Trophoblast cell (in vitro differentiated cells and primary cell): ENCODE measurements at regions not wholly inside any gene's neighbourhood (a gene's known extent, or its start where the extent isn't known, plus 50 kb on each side); places are given as distances from the start of the nearest gene placed in this dataset.

Experiments used
- DNase-seq, 2 donors: peaks; one replicate each; pipeline ENCODE4 v3.0.0-alpha.2; 2016
- H2AFZ ChIP-seq: 2 replicates; pipeline ENCODE4 v1.6.1; 2013; ENCODE audit warnings: low read length, moderate library complexity, mild to moderate bottlenecking; ENCODE audit not compliant: insufficient read depth, poor library complexity
- H2AK5ac ChIP-seq: 2 replicates; pipeline ENCODE4 v1.6.1; 2013; ENCODE audit warnings: mild to moderate bottlenecking, low read length
- H2BK120ac ChIP-seq: 2 replicates; pipeline ENCODE4 v1.6.1; 2013; ENCODE audit warnings: low read length, mild to moderate bottlenecking, moderate library complexity; ENCODE audit not compliant: insufficient read depth, poor library complexity
- H2BK12ac ChIP-seq: 2 replicates; pipeline ENCODE4 v1.6.1; 2013; ENCODE audit warnings: mild to moderate bottlenecking, low read length, moderate library complexity
- H2BK5ac ChIP-seq: 2 replicates; pipeline ENCODE4 v1.6.1; 2013; ENCODE audit warnings: low read length, low read depth, moderate library complexity, mild to moderate bottlenecking; ENCODE audit not compliant: poor library complexity
- H3K14ac ChIP-seq: 2 replicates; pipeline ENCODE4 v1.6.1; 2013; ENCODE audit warnings: mild to moderate bottlenecking, low read length
- H3K18ac ChIP-seq: 2 replicates; pipeline ENCODE4 v1.6.1; 2013; ENCODE audit warnings: mild to moderate bottlenecking, low read length
- H3K23ac ChIP-seq: 2 replicates; pipeline ENCODE4 v1.6.1; 2013; ENCODE audit warnings: low read length
- H3K27ac ChIP-seq: 2 replicates; pipeline ENCODE4 v1.5.1; 2013; ENCODE audit warnings: low read depth, mild to moderate bottlenecking, inconsistent platforms, low read length, moderate library complexity
- H3K27me3 ChIP-seq: 2 replicates; pipeline ENCODE4 v1.6.1; 2013; ENCODE audit warnings: inconsistent platforms, mild to moderate bottlenecking, low read length, moderate library complexity; ENCODE audit not compliant: insufficient read depth
- H3K36me3 ChIP-seq, 2 experiments: 1 replicate in 1 of 2; 2 replicates in 1 of 2; pipeline ENCODE4 v1.6.1; 2013; ENCODE audit warnings: low read length in 2 of 2, mild to moderate bottlenecking in 2 of 2, moderate library complexity in 1 of 2; ENCODE audit not compliant: insufficient read depth in 2 of 2, control insufficient read depth in 1 of 2
- H3K4ac ChIP-seq: 2 replicates; pipeline ENCODE4 v1.6.1; 2013; ENCODE audit warnings: low read depth, mild to moderate bottlenecking, low read length, moderate library complexity
- H3K4me1 ChIP-seq, 2 experiments: 1 replicate in 1 of 2; 2 replicates in 1 of 2; pipeline ENCODE4 v1.6.1; 2013; ENCODE audit warnings: low read length in 2 of 2, mild to moderate bottlenecking in 2 of 2, moderate library complexity in 1 of 2; ENCODE audit not compliant: insufficient read depth in 2 of 2, control insufficient read depth in 1 of 2
- H3K4me2 ChIP-seq: 2 replicates; pipeline ENCODE4 v1.6.1; 2013; ENCODE audit warnings: inconsistent platforms, mild to moderate bottlenecking, low read length, moderate library complexity
- H3K4me3 ChIP-seq: 2 replicates; pipeline ENCODE4 v1.5.1; 2013; ENCODE audit warnings: mild to moderate bottlenecking, low read depth, low read length, inconsistent platforms
- H3K79me1 ChIP-seq: one replicate; pipeline ENCODE4 v1.6.1; 2013; ENCODE audit warnings: low read length
- H3K79me2 ChIP-seq: 2 replicates; pipeline ENCODE4 v1.6.1; 2013; ENCODE audit warnings: low read length, mild to moderate bottlenecking; ENCODE audit not compliant: control insufficient read depth, insufficient read depth, poor library complexity
- H3K9ac ChIP-seq: 2 replicates; pipeline ENCODE4 v1.6.1; 2013; ENCODE audit warnings: mild to moderate bottlenecking, low read length
- H3K9me3 ChIP-seq: 2 replicates; pipeline ENCODE4 v1.6.1; 2013; ENCODE audit warnings: low read depth, mild to moderate bottlenecking, control low read depth, inconsistent platforms, low read length; ENCODE audit not compliant: insufficient read depth
- H4K12ac ChIP-seq: 2 replicates; pipeline ENCODE4 v1.6.1; 2013; ENCODE audit warnings: low read depth, mild to moderate bottlenecking, low read length, moderate library complexity
- H4K8ac ChIP-seq: 2 replicates; pipeline ENCODE4 v1.6.1; 2013; ENCODE audit warnings: low read depth, mild to moderate bottlenecking, low read length, moderate library complexity
- H4K91ac ChIP-seq: one replicate; pipeline ENCODE4 v1.6.1; 2013; ENCODE audit warnings: low read depth, mild to moderate bottlenecking, low read length, moderate library complexity
- WGBS: extraction: QIAGEN DNeasy Blood & Tissue Kit; methylation state at CpG from one replicate; pipeline ENCODE4 v1.1.7; 2013; ENCODE audit warnings: missing lambda C conversion rate; ENCODE audit not compliant: insufficient read length, insufficient coverage; ENCODE audit errors: extremely low coverage; 5-methylcytosine and 5-hydroxymethylcytosine counted together

DNA sequence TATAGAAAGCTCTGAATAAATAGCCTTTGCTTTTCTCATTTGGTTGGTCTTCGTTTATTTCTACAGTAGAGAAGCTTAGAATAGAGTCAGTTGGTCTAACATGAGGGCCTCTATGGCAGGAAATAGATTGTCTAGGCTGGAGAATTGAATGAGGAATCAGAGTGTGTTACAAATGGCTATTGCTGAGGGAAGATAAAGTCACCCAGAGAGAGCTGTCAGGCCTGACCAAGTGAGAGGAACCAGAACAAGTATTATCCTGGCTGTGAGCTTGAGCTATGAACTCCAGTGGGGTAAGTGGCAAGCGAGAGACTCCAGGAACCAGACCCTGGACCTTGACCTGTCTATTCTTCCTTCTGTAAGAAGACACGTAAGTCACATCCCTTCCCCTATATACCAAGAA, 353.1 kb downstream of the CD83 start:
- Histone ChIP-seq H3K27me3 (peaks cover 3% of the 10 kb centered on the region), H3K4me1 (no peaks in the 10 kb centered on the region), H3K4ac (no peak overlapping the region), H3K9ac (no peak overlapping the region), H3K14ac (no peak overlapping the region), H3K9me3 (peaks cover 3% of the 10 kb centered on the region), H3K27ac (no peak overlapping the region), H4K91ac (no peak overlapping the region), H3K79me1 (no peaks in the 10 kb centered on the region), H3K36me3 (no peaks in the 10 kb centered on the region), H3K18ac (no peak overlapping the region), H2AK5ac (no peak overlapping the region), H2BK12ac (no peak overlapping the region), H3K4me3 (no peak overlapping the region), H4K12ac (no peak overlapping the region), H2AFZ (no peak overlapping the region), H3K4me2 (no peak overlapping the region), H3K79me2 (no peaks in the 10 kb centered on the region), H3K23ac (no peak overlapping the region), H2BK5ac (no peak overlapping the region), H2BK120ac (no peak overlapping the region), H4K8ac (no peak overlapping the region)
- WGBS = no CpG with 5 or more reads among the region's 3 CpGs
- no peak for DNase-seq

DNA sequence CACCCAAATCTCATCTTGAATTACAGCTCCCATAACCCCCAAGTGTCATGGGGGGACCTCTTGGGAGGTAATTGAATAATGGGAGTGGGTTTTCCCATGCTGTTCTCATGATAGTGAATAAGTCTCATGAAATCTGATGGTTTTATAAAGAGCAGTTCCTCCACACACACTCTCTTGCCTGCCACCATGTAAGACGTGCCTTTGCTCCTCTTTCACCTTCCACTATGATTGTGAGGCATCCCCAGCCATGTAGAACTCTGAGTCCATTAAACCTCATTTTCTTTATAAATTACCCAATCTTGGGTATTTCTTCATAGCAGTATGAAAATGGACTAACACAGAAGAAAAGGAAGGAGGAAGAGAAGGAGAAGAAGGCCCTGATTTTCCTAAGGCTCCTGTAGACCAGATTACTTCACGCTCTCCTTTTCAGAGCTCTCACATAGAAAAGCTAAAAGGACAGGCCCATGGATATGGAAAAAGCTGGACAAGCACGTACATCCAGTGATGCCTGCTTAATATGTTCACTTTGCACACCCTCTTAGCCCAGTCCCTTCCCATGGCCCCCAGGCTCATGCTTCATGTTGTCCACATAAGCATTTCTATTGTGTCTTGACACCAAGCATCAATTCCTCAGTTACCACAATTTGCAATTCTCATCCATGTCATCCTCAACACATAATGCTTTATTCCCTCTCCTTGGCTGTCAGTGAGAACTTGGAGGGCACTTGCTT, 354.8 kb downstream of the CD83 start:
- no peak overlapping the region for H2BK120ac ChIP-seq
- no peak overlapping the region for H4K8ac ChIP-seq
- peaks cover 3% of the 10 kb centered on the region for H3K27me3 ChIP-seq
- no peak overlapping the region for H3K9ac ChIP-seq
- no peaks in the 10 kb centered on the region for H3K4me1 ChIP-seq
- H3K14ac ChIP-seq = no peak overlapping the region
- WGBS = no CpG with 5 or more reads among the region's 3 CpGs
- no peak overlapping the region for H4K91ac ChIP-seq
- DNase-seq = no peak
- H3K4me3 ChIP-seq = no peak overlapping the region
- no peaks in the 10 kb centered on the region for H3K79me2 ChIP-seq
- peaks cover 6% of the 10 kb centered on the region for H3K9me3 ChIP-seq
- H2AK5ac ChIP-seq = no peak overlapping the region
- no peak overlapping the region for H2AFZ ChIP-seq
- no peak overlapping the region for H2BK5ac ChIP-seq
- no peak overlapping the region for H3K4ac ChIP-seq
- H3K18ac ChIP-seq = no peak overlapping the region
- H3K79me1 ChIP-seq = no peaks in the 10 kb centered on the region
- no peak overlapping the region for H4K12ac ChIP-seq
- H3K4me2 ChIP-seq = no peak overlapping the region
- H2BK12ac ChIP-seq = no peak overlapping the region
- no peaks in the 10 kb centered on the region for H3K36me3 ChIP-seq
- no peak overlapping the region for H3K23ac ChIP-seq
- no peak overlapping the region for H3K27ac ChIP-seq

DNA sequence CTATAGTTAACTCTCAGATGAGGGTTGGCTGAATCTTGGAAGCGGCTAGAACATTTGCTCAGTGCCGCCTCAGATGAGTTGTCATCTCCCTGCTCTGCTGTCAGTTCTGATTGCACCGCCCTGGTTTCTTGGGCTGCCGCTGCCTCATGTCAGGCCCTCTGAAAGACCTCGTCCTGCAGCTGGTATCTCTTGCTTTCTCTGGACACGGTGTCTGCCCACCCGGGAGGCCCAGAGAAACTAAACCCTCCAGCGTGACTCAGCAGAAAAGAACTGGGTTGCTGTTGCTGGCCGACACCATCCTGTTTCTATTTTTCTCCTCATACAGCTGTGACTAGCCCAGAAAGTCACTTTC, 355.4 kb downstream of the CD83 start:
- H3K79me2 ChIP-seq = no peaks in the 10 kb centered on the region
- no peak overlapping the region for H4K12ac ChIP-seq
- H2BK12ac ChIP-seq = no peak overlapping the region
- no peak overlapping the region for H3K4me3 ChIP-seq
- no peak for DNase-seq
- peaks cover 3% of the 10 kb centered on the region for H3K27me3 ChIP-seq
- no peak overlapping the region for H2AFZ ChIP-seq
- no peaks in the 10 kb centered on the region for H3K4me1 ChIP-seq
- no peak overlapping the region for H3K9ac ChIP-seq
- no peak overlapping the region for H3K4me2 ChIP-seq
- no peak overlapping the region for H2BK5ac ChIP-seq
- no peak overlapping the region for H2AK5ac ChIP-seq
- no peak overlapping the region for H3K14ac ChIP-seq
- H3K27ac ChIP-seq = no peak overlapping the region
- no peak overlapping the region for H4K91ac ChIP-seq
- peaks cover 6% of the 10 kb centered on the region for H3K9me3 ChIP-seq
- H3K4ac ChIP-seq = no peak overlapping the region
- no peak overlapping the region for H3K18ac ChIP-seq
- no peak overlapping the region for H2BK120ac ChIP-seq
- H3K79me1 ChIP-seq = no peaks in the 10 kb centered on the region
- WGBS = no CpG with 5 or more reads among the region's 9 CpGs
- no peaks in the 10 kb centered on the region for H3K36me3 ChIP-seq
- H4K8ac ChIP-seq = no peak overlapping the region
- no peak overlapping the region for H3K23ac ChIP-seq

DNA sequence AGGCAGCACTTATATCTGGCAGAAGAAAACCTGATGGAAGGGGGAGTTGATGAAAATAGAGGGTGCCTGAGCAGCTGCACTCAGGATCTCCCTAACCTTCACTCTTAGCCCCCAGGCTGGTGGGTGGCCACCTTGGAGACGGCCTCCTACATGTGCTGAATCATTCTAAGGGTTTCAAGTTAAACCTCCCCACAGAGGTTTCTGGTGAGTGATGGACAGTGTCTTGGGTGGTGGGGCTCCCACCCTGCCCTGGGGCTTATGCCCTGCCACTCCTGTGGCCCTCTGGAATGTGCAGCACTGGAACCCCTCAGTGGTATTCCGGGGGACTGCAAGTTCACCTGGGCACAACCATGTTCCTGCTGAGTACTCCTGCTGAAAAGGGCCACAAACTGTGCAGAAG, 357.2 kb downstream of the CD83 start:
- no peaks in the 10 kb centered on the region for H3K27me3 ChIP-seq
- peaks cover 5% of the 10 kb centered on the region for H3K9me3 ChIP-seq
- no CpG with 5 or more reads among the region's 2 CpGs for WGBS
- no peaks in the 10 kb centered on the region for H3K79me1 ChIP-seq
- H3K4me1 ChIP-seq = no peaks in the 10 kb centered on the region
- H3K18ac ChIP-seq = no peak overlapping the region
- no peaks in the 10 kb centered on the region for H3K79me2 ChIP-seq
- no peak overlapping the region for H2BK5ac ChIP-seq
- no peak for DNase-seq
- no peaks in the 10 kb centered on the region for H3K36me3 ChIP-seq
- no peak overlapping the region for H3K4ac ChIP-seq
- H4K91ac ChIP-seq = no peak overlapping the region
- no peak overlapping the region for H4K12ac ChIP-seq
- H3K4me2 ChIP-seq = no peak overlapping the region
- no peak overlapping the region for H2BK120ac ChIP-seq
- no peak overlapping the region for H3K23ac ChIP-seq
- H3K14ac ChIP-seq = no peak overlapping the region
- H3K4me3 ChIP-seq = no peak overlapping the region
- no peak overlapping the region for H2AK5ac ChIP-seq
- no peak overlapping the region for H2AFZ ChIP-seq
- no peak overlapping the region for H3K27ac ChIP-seq
- H2BK12ac ChIP-seq = no peak overlapping the region
- H3K9ac ChIP-seq = no peak overlapping the region
- no peak overlapping the region for H4K8ac ChIP-seq
